ENCODE measurements at regions not wholly inside any gene's neighbourhood (a gene's known extent, or its start where the extent isn't known, plus 50 kb on each side); places are given as distances from the start of the nearest gene placed in this dataset.
"Not testable (repeated sequence)": the region's sequence is repeated elsewhere in the genome, so short reads cannot be mapped to it uniquely, and the experiment has no call there.

DNA sequence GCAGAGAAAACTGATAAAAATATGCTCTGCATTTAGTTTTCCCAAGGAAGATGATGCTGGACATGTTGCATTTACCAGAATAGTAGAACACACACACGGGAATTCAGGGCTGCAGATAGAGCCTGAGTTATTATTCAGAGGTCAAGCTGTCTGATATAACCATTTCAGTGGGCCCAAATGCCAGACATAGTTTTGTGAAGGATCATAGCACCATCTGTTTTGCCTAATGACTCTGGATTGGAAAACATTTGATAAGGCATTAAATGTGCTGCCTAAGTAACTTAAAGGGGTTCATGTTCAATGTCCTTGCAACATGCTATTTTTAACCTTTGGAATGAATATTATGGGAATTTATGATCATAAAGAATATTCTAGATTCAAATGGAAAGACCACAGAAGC is 666.2 kb downstream of the PRIM2 start:
- not testable (repeated sequence) for H3K4me3 ChIP-seq (ENCODE audit: low read depth in 1 of 5, low read length in 5 of 5); H3K36me3 ChIP-seq (ENCODE audit: control insufficient read depth in 5 of 5, insufficient read depth in 5 of 5, low read length in 5 of 5); H3K9ac ChIP-seq (ENCODE audit: low read length in 5 of 5); H3K27me3 ChIP-seq (ENCODE audit: control insufficient read depth in 5 of 5, insufficient read depth in 4 of 5, low read length in 5 of 5); H3K27ac ChIP-seq (ENCODE audit: low read depth, low read length); H3K4me1 ChIP-seq (ENCODE audit: control insufficient read depth in 5 of 5, insufficient read depth in 5 of 5, low read length in 5 of 5); H3K9me3 ChIP-seq (ENCODE audit: control insufficient read depth in 5 of 5, low read length in 5 of 5)

DNA sequence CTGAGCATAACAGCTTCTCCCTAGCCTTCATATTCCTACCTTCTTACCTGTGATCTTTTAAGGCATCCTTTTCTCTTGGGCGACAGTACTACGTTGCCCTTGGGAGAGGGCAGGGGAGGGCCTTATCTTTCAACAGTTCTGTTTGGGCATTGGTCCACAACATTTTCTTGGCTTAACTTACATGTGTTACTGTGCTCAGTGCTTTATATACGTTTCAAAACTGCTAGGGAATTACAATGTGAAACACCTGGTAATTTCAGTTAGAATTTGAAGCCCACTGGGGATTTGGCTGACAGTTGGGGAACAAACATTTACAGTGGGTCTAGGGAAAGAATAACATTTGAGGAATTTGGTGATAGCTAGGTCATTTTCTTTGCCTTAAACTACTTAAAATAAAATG is 667.1 kb downstream of the PRIM2 start:
- H3K27ac ChIP-seq (ENCODE audit: low read depth, low read length); H3K9ac ChIP-seq (ENCODE audit: low read length in 5 of 5); H3K9me3 ChIP-seq (ENCODE audit: control insufficient read depth in 5 of 5, low read length in 5 of 5); H3K4me3 ChIP-seq (ENCODE audit: low read depth in 1 of 5, low read length in 5 of 5); H3K27me3 ChIP-seq (ENCODE audit: control insufficient read depth in 5 of 5, insufficient read depth in 4 of 5, low read length in 5 of 5); H3K4me1 ChIP-seq (ENCODE audit: control insufficient read depth in 5 of 5, insufficient read depth in 5 of 5, low read length in 5 of 5); H3K36me3 ChIP-seq (ENCODE audit: control insufficient read depth in 5 of 5, insufficient read depth in 5 of 5, low read length in 5 of 5): not testable (repeated sequence)

DNA sequence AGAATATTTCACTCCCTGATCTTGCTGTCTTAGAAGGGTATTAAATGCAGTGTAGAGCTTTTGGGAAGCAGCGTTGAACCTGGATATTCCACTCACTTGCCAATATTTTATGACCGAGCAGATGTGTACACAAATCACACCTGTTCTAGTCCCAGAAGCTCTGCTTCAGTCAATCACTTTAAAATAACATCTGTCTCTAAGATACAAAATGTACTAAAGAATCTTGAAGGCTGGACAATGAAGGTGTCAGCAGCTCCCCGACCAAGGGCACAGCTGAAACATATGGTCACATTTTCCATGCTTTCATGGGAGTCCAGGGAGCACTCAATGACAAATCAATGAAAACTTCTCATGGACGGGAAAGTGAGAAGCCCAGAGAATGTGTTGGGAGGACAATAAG is 668.3 kb downstream of the PRIM2 start:
- not testable (repeated sequence) for H3K9me3 ChIP-seq (ENCODE audit: control insufficient read depth in 5 of 5, low read length in 5 of 5); H3K9ac ChIP-seq (ENCODE audit: low read length in 5 of 5); H3K4me3 ChIP-seq (ENCODE audit: low read depth in 1 of 5, low read length in 5 of 5); H3K36me3 ChIP-seq (ENCODE audit: control insufficient read depth in 5 of 5, insufficient read depth in 5 of 5, low read length in 5 of 5); H3K27me3 ChIP-seq (ENCODE audit: control insufficient read depth in 5 of 5, insufficient read depth in 4 of 5, low read length in 5 of 5); H3K4me1 ChIP-seq (ENCODE audit: control insufficient read depth in 5 of 5, insufficient read depth in 5 of 5, low read length in 5 of 5); H3K27ac ChIP-seq (ENCODE audit: low read depth, low read length)

DNA sequence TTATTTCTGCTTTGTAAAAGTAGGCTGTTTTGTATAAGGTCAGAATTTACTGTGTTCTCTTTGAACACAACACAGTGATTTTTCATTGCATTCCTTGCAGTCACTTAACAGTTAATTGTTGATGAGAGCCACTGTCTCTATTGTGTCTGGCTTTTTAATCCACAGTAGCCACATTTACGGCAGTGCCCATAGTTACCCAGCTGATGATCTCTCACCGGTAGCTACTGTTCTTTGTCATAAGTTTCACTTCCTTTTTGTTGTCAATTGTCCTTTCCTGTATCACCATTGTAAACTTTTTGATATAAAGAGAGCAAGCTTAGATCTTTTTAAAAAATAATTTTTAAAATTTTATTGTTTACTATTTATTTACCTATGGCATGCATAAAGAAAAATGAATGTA is 669.2 kb downstream of the PRIM2 start:
- not testable (repeated sequence) for H3K27me3 ChIP-seq (ENCODE audit: control insufficient read depth in 5 of 5, insufficient read depth in 4 of 5, low read length in 5 of 5); H3K27ac ChIP-seq (ENCODE audit: low read depth, low read length); H3K4me1 ChIP-seq (ENCODE audit: control insufficient read depth in 5 of 5, insufficient read depth in 5 of 5, low read length in 5 of 5); H3K9me3 ChIP-seq (ENCODE audit: control insufficient read depth in 5 of 5, low read length in 5 of 5); H3K36me3 ChIP-seq (ENCODE audit: control insufficient read depth in 5 of 5, insufficient read depth in 5 of 5, low read length in 5 of 5); H3K9ac ChIP-seq (ENCODE audit: low read length in 5 of 5); H3K4me3 ChIP-seq (ENCODE audit: low read depth in 1 of 5, low read length in 5 of 5)

DNA sequence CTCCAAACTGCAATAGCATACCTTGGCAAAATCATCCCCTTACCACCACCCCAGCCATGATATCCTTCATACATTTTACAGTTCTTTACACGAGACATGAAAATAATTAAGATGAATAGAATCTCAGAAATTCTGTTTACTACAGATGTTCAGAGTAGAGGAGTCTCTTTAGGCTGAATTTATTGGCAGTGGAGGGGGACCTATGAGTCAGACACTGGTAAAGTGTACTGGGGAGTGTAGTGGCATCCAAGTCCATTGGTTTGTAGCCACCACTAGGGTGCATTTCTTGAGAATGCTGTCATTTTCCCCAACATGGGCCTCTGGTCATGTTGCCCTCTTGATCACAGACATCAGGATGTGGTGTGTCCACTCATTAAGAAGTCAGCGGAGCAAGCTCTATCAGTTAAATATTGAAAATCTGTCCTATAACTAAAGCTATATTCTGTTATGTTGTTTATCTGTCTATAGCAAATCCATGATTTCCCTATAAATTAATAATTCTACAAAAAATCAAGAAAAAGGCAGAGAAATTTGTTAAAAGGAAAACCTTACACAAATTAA is 672.2 kb downstream of the PRIM2 start:
- not testable (repeated sequence) for H3K36me3 ChIP-seq (ENCODE audit: control insufficient read depth in 5 of 5, insufficient read depth in 5 of 5, low read length in 5 of 5); H3K4me1 ChIP-seq (ENCODE audit: control insufficient read depth in 5 of 5, insufficient read depth in 5 of 5, low read length in 5 of 5); H3K9ac ChIP-seq (ENCODE audit: low read length in 5 of 5); H3K27ac ChIP-seq (ENCODE audit: low read depth, low read length); H3K27me3 ChIP-seq (ENCODE audit: control insufficient read depth in 5 of 5, insufficient read depth in 4 of 5, low read length in 5 of 5); H3K4me3 ChIP-seq (ENCODE audit: low read depth in 1 of 5, low read length in 5 of 5); H3K9me3 ChIP-seq (ENCODE audit: control insufficient read depth in 5 of 5, low read length in 5 of 5)

DNA sequence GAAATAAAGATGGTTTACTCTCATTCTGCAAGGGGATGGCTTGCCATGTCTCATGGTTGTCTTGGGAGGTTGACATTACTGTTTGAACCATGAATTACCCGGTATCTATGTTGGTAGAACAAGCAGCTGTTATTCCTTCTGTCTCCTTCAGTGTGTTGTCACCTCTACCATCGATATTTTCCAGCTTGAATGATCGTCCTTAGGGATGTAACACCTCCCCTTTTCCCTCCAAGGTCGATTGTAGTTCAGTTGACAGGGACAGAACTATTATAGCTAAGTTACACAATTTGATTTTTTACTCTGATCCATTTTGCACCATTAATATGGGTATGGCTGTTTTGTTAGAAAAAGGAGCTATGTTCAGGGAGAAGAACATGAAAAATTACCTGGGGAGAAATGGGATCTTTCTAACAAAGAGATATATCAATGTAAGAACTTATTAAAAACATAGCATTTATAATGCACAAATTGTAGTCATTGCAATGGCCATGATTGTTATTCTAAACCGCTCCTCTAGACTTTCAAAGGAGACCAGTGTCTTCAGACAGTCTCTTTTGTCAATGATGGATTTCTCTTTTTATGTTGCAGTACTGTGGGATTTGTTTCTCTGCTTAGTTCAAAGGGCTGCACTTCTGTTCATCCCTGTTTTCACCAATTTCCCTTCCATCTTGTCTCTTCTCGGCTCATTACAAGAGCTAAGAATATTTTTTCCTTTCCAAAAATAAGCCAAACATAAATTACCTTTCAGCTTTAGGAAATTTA is 681.6 kb downstream of the PRIM2 start:
- not testable (repeated sequence) for H3K4me1 ChIP-seq (ENCODE audit: control insufficient read depth in 5 of 5, insufficient read depth in 5 of 5, low read length in 5 of 5); H3K4me3 ChIP-seq (ENCODE audit: low read depth in 1 of 5, low read length in 5 of 5); H3K36me3 ChIP-seq (ENCODE audit: control insufficient read depth in 5 of 5, insufficient read depth in 5 of 5, low read length in 5 of 5); H3K9me3 ChIP-seq (ENCODE audit: control insufficient read depth in 5 of 5, low read length in 5 of 5); H3K27me3 ChIP-seq (ENCODE audit: control insufficient read depth in 5 of 5, insufficient read depth in 4 of 5, low read length in 5 of 5); H3K27ac ChIP-seq (ENCODE audit: low read depth, low read length); H3K9ac ChIP-seq (ENCODE audit: low read length in 5 of 5)

DNA sequence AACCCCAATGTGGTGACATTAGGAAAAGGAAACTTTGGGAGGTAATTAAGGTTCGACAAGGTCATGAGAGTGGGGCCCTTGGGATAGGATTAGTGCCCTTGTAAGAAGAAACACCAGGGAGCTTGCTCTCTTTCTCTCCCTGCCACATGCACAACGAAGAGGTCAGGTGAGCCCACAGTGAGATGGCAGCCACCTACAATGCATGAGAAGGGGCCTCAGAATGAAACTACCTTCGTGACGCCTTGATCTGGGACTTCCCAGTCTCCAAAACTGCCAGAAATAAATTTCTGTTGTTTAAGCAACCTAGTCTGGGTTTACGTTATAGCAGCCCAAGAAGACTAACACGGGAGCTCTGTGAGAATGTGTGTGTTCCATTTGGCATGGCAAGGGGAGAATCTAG is 682.8 kb downstream of the PRIM2 start:
- H3K36me3 ChIP-seq (ENCODE audit: control insufficient read depth in 5 of 5, insufficient read depth in 5 of 5, low read length in 5 of 5); H3K4me3 ChIP-seq (ENCODE audit: low read depth in 1 of 5, low read length in 5 of 5); H3K27ac ChIP-seq (ENCODE audit: low read depth, low read length); H3K27me3 ChIP-seq (ENCODE audit: control insufficient read depth in 5 of 5, insufficient read depth in 4 of 5, low read length in 5 of 5); H3K4me1 ChIP-seq (ENCODE audit: control insufficient read depth in 5 of 5, insufficient read depth in 5 of 5, low read length in 5 of 5); H3K9ac ChIP-seq (ENCODE audit: low read length in 5 of 5); H3K9me3 ChIP-seq (ENCODE audit: control insufficient read depth in 5 of 5, low read length in 5 of 5): not testable (repeated sequence)

DNA sequence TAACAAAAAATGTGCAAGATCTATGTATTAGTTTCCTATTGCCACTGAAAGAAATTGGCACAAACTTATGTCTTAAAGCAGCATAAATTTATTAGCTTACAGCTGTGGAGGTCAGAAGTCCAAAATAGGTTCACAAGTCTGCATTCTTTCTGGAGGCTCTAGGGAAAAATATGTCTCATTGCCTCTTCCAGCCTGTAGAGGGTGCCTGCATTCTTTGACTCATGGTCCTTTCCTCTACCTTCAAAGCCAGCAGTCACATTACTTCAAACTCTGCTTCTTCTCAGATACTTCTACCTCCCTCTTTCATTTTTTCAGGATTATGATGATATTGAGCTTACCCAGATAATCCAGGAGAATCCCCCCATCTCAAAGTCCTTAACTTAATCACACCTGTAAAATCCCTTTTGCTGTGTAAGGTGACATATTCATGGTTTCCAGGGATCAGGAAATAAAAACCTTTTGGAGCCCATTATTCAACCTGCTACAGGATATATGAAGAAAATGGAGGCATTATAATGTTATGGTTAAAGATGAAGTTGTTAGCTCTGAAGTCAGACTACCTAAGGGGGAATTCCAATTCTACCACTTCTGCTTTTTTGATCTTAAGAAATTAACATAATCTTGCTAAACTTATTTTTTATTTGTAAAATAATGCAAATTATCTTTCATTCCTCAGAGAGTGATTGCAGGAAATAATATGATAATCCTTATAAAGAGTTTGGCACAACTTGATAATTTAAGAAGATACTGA is 686.2 kb downstream of the PRIM2 start:
- not testable (repeated sequence) for H3K4me1 ChIP-seq (ENCODE audit: control insufficient read depth in 5 of 5, insufficient read depth in 5 of 5, low read length in 5 of 5); H3K4me3 ChIP-seq (ENCODE audit: low read depth in 1 of 5, low read length in 5 of 5); H3K36me3 ChIP-seq (ENCODE audit: control insufficient read depth in 5 of 5, insufficient read depth in 5 of 5, low read length in 5 of 5); H3K9me3 ChIP-seq (ENCODE audit: control insufficient read depth in 5 of 5, low read length in 5 of 5); H3K27ac ChIP-seq (ENCODE audit: low read depth, low read length); H3K9ac ChIP-seq (ENCODE audit: low read length in 5 of 5); H3K27me3 ChIP-seq (ENCODE audit: control insufficient read depth in 5 of 5, insufficient read depth in 4 of 5, low read length in 5 of 5)

DNA sequence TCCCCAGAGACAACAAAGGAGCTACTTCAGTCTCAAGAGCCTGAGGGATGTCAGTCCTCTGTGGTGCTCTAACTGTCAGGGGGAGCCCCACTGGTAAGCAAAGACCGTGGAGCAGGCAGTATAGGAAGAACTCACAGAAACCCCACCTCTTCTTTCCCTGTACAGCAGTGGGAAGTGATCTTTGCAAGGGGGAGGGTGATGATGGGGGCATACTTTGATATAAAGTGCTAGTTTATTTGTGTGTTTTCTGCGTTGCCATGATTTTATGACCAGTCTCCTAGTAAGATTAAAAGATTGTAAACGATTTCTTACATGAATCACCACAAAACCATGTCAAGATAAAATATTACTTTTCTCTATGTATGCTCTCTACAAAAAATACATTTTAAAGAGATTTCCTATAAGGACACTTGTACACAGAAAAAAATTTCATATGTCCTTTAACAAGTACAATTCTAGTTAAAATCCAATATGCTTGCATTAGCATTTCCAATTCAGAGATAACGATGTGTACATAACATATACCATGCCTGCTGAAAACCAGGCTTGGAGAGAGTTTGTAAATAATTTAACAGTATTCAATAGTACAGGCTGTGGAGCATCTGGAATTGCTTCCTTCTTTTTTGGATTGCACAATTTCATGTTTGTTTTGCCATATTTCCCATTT is 690.0 kb downstream of the PRIM2 start:
- not testable (repeated sequence) for H3K27ac ChIP-seq (ENCODE audit: low read depth, low read length); H3K4me1 ChIP-seq (ENCODE audit: control insufficient read depth in 5 of 5, insufficient read depth in 5 of 5, low read length in 5 of 5); H3K9me3 ChIP-seq (ENCODE audit: control insufficient read depth in 5 of 5, low read length in 5 of 5); H3K36me3 ChIP-seq (ENCODE audit: control insufficient read depth in 5 of 5, insufficient read depth in 5 of 5, low read length in 5 of 5); H3K9ac ChIP-seq (ENCODE audit: low read length in 5 of 5); H3K27me3 ChIP-seq (ENCODE audit: control insufficient read depth in 5 of 5, insufficient read depth in 4 of 5, low read length in 5 of 5); H3K4me3 ChIP-seq (ENCODE audit: low read depth in 1 of 5, low read length in 5 of 5)

DNA sequence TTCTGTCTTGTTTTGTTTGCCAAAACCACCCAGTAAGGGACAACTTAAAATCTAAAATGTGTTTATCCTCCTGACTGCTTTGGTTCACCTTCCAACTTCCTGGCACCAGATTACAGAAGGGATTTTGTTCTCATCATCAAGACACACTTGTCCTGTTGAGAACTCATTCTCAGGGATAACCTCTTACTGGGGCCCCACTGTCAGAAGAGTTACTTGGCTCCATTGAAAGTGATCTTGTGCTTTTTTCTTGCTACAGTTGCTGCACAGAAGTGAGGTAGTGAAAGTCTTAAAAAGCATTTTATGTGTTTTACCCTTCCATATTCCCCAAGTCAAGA is 690.5 kb downstream of the PRIM2 start:
- H3K4me1 ChIP-seq (ENCODE audit: control insufficient read depth in 5 of 5, insufficient read depth in 5 of 5, low read length in 5 of 5); H3K9ac ChIP-seq (ENCODE audit: low read length in 5 of 5); H3K27me3 ChIP-seq (ENCODE audit: control insufficient read depth in 5 of 5, insufficient read depth in 4 of 5, low read length in 5 of 5); H3K36me3 ChIP-seq (ENCODE audit: control insufficient read depth in 5 of 5, insufficient read depth in 5 of 5, low read length in 5 of 5); H3K9me3 ChIP-seq (ENCODE audit: control insufficient read depth in 5 of 5, low read length in 5 of 5); H3K4me3 ChIP-seq (ENCODE audit: low read depth in 1 of 5, low read length in 5 of 5); H3K27ac ChIP-seq (ENCODE audit: low read depth, low read length): not testable (repeated sequence)

All from subcutaneous abdominal adipose tissue (tissue), 5 donors.